CD14-positive monocyte (primary cell): ENCODE measurements at regions not wholly inside any gene's neighbourhood (a gene's known extent, or its start where the extent isn't known, plus 50 kb on each side); places are given as distances from the start of the nearest gene placed in this dataset.

Experiments
- DNase-seq, 3 donors: peaks; one replicate each; pipeline ENCODE4 v3.0.0-alpha.2; 2011 to 2022
- H2AFZ ChIP-seq: 2 replicates; pipeline ENCODE4 v1.6.0; 2012; ENCODE audit warnings: mild to moderate bottlenecking, low read depth, low read length, inconsistent platforms; ENCODE audit not compliant: insufficient read depth, poor library complexity, severe bottlenecking
- H3K27ac ChIP-seq, 2 donors: 1 replicate in 1 of 2; 2 replicates in 1 of 2; pipeline ENCODE4 v1.5.1; 2012 to 2013; ENCODE audit warnings: low read length in 2 of 2, control low read depth in 1 of 2, inconsistent platforms in 1 of 2, low read depth in 1 of 2, mild to moderate bottlenecking in 1 of 2
- H3K27me3 ChIP-seq, 2 donors: one replicate each; pipeline versions ENCODE4 v1.6.0 to v1.6.1; 2011 to 2013; ENCODE audit warnings: low read length in 2 of 2; ENCODE audit not compliant: control insufficient read depth in 2 of 2, insufficient read depth in 2 of 2
- H3K36me3 ChIP-seq, 2 donors: replicated peaks in 1 of 2; 1 replicate in 1 of 2; 2 replicates in 1 of 2; pipeline versions ENCODE4 v1.5.1 to v1.6.1; 2012 to 2013; ENCODE audit warnings: low read length in 2 of 2, control low read depth in 1 of 2, inconsistent platforms in 1 of 2, mild to moderate bottlenecking in 1 of 2; ENCODE audit not compliant: insufficient read depth in 2 of 2, control insufficient read depth in 1 of 2
- H3K4me1 ChIP-seq, 2 donors: 1 replicate in 1 of 2; 2 replicates in 1 of 2; pipeline versions ENCODE4 v1.5.1 to v1.6.1; 2012 to 2013; ENCODE audit warnings: low read length in 2 of 2, control low read depth in 1 of 2, inconsistent platforms in 1 of 2, mild to moderate bottlenecking in 1 of 2, moderate library complexity in 1 of 2; ENCODE audit not compliant: insufficient read depth in 2 of 2, control insufficient read depth in 1 of 2
- H3K4me2 ChIP-seq: replicated peaks from 2 replicates; pipeline ENCODE3; 2012; ENCODE audit warnings: low read length, moderate library complexity, mild to moderate bottlenecking; ENCODE audit not compliant: poor library complexity, severe bottlenecking; ENCODE audit errors: extremely low read depth
- H3K4me3 ChIP-seq, 3 experiments: fragments of 200-600 bp in 1 of 3; sonication (generic) in 1 of 3; replicated peaks in 1 of 3; 1 replicate in 2 of 3; 2 replicates in 1 of 3; pipeline ENCODE4 v1.5.1; 2011 to 2013; ENCODE audit warnings: low read length in 3 of 3, mild to moderate bottlenecking in 3 of 3, control low read depth in 2 of 3, low read depth in 2 of 3, inconsistent platforms in 1 of 3, moderate library complexity in 1 of 3
- H3K79me2 ChIP-seq: 2 replicates; pipeline ENCODE4 v1.6.0; 2012; ENCODE audit warnings: mild to moderate bottlenecking, control low read depth, inconsistent platforms, low read length, moderate library complexity; ENCODE audit not compliant: insufficient read depth
- H3K9ac ChIP-seq: 2 replicates; pipeline ENCODE4 v1.6.0; 2017; ENCODE audit warnings: low read length, mild to moderate bottlenecking; ENCODE audit not compliant: insufficient read depth, poor library complexity, severe bottlenecking
- H3K9me3 ChIP-seq, 2 donors: replicated peaks in 1 of 2; 1 replicate in 1 of 2; 2 replicates in 1 of 2; pipeline versions ENCODE4 v1.5.1 to v1.6.1; 2012 to 2013; ENCODE audit warnings: low read length in 2 of 2, control low read depth in 1 of 2; ENCODE audit not compliant: control insufficient read depth in 1 of 2, insufficient read depth in 1 of 2
- H4K20me1 ChIP-seq: 2 replicates; pipeline ENCODE4 v1.6.0; 2012; ENCODE audit warnings: mild to moderate bottlenecking, low read length, control low read depth, moderate library complexity; ENCODE audit not compliant: insufficient read depth
- H3K27ac Mint-ChIP-seq, 7 donors: one replicate each; pipeline ENCODE4 v1.8.0; 2020; ENCODE audit warnings: mild to moderate bottlenecking in 7 of 7, mixed read lengths in 7 of 7, moderate library complexity in 6 of 7, inconsistent platforms in 2 of 7
- H3K27me3 Mint-ChIP-seq, 3 donors: one replicate each; pipeline ENCODE4 v1.8.0; 2021 to 2022; ENCODE audit warnings: low read depth in 3 of 3, mild to moderate bottlenecking in 3 of 3, mixed read lengths in 3 of 3, moderate library complexity in 3 of 3, inconsistent platforms in 1 of 3
- H3K36me3 Mint-ChIP-seq, 2 donors: one replicate each; pipeline ENCODE4 v1.8.0; 2020; ENCODE audit warnings: mixed read lengths in 2 of 2, inconsistent platforms in 1 of 2, mild to moderate bottlenecking in 1 of 2
- H3K4me1 Mint-ChIP-seq: one replicate; pipeline ENCODE4 v1.8.0; 2020; ENCODE audit warnings: mild to moderate bottlenecking, mixed read lengths
- H3K4me3 Mint-ChIP-seq, 2 donors: one replicate each; pipeline ENCODE4 v1.8.0; 2020; ENCODE audit warnings: mild to moderate bottlenecking in 2 of 2, mixed read lengths in 2 of 2, moderate library complexity in 1 of 2
- H3K9me3 Mint-ChIP-seq, 7 donors: one replicate each; pipeline ENCODE4 v1.8.0; 2020 to 2022; ENCODE audit warnings: mixed read lengths in 7 of 7, mild to moderate bottlenecking in 6 of 7, moderate library complexity in 6 of 7, inconsistent platforms in 2 of 7
- WGBS: methylation state at CpG from one replicate; pipeline ENCODE4 v1.1.5; 2013; ENCODE audit warnings: missing lambda C conversion rate; ENCODE audit not compliant: insufficient coverage; 5-methylcytosine and 5-hydroxymethylcytosine counted together
- intact Hi-C, 2 donors: fragments of 100-400 bp; cut with micrococcal nuclease; formaldehyde crosslinking; loops; one replicate each; pipeline versions ENCODE4 v1.15.0 to v1.15.1; 2023
- TF ChIP-seq, protein P1 (sequence below): fragments of 200-600 bp; IDR thresholded peaks from one replicate; pipeline ENCODE4 v1.8.0; 2022; ENCODE audit warnings: antibody characterized with exemption, mild to moderate bottlenecking

- Histone ChIP-seq H3K27ac (no peak overlapping the region), H3K9me3 (no peaks in the 10 kb centered on the region), H3K4me1 (peaks cover 2 to 20% of the 10 kb centered on the region in 2 donors), H3K4me3 (no peak overlapping the region), H4K20me1 (no peaks in the 10 kb centered on the region), H3K9ac (no peak overlapping the region), H3K27me3 (peaks cover 37 to 48% of the 10 kb centered on the region in 2 donors), H3K79me2 (no peaks in the 10 kb centered on the region), H2AFZ (no peak overlapping the region), H3K4me2 (no peak overlapping the region), H3K36me3 (no peaks in the 10 kb centered on the region)
- whole genome bisulfite sequencing = 55% methylated on average over 10 of the region's 11 CpGs
- H3K9me3 Mint-ChIP-seq = peaks cover 4 to 20% (median 12%) of the 10 kb centered on the region in 7 donors
- H3K36me3 Mint-ChIP-seq = peaks cover 3% of the 10 kb centered on the region in 2 donors
- H3K27me3 Mint-ChIP-seq = peaks cover 51 to 60% (median 57%) of the 10 kb centered on the region in 3 donors
- TF ChIP-seq, protein P1, sequence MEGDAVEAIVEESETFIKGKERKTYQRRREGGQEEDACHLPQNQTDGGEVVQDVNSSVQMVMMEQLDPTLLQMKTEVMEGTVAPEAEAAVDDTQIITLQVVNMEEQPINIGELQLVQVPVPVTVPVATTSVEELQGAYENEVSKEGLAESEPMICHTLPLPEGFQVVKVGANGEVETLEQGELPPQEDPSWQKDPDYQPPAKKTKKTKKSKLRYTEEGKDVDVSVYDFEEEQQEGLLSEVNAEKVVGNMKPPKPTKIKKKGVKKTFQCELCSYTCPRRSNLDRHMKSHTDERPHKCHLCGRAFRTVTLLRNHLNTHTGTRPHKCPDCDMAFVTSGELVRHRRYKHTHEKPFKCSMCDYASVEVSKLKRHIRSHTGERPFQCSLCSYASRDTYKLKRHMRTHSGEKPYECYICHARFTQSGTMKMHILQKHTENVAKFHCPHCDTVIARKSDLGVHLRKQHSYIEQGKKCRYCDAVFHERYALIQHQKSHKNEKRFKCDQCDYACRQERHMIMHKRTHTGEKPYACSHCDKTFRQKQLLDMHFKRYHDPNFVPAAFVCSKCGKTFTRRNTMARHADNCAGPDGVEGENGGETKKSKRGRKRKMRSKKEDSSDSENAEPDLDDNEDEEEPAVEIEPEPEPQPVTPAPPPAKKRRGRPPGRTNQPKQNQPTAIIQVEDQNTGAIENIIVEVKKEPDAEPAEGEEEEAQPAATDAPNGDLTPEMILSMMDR = no peak
- DNase-seq = no peak
- intact Hi-C loops = no loop called here
- H3K27ac Mint-ChIP-seq = no peak overlapping the region
- peak overlapping the region in 1 of 2 donors; percentile 46 for H3K4me3 Mint-ChIP-seq
- peaks cover 15% of the 10 kb centered on the region for H3K4me1 Mint-ChIP-seq
Observed at GRCh38 chr14:103190741-103191140, 67.5 kb downstream of the TNFAIP2 start.

GRCh38 chr14:103191844-103192243 is 68.6 kb downstream of the TNFAIP2 start:
- Mint-ChIP-seq H3K36me3 (peaks cover 3% of the 10 kb centered on the region in 2 donors), H3K4me1 (peaks cover 15% of the 10 kb centered on the region), H3K9me3 (peaks cover 4 to 22% (median 12%) of the 10 kb centered on the region in 7 donors), H3K27ac (no peak overlapping the region), H3K4me3 (no peak overlapping the region), H3K27me3 (peaks cover 41 to 50% (median 46%) of the 10 kb centered on the region in 3 donors)
- Histone ChIP-seq H3K4me2 (no peak overlapping the region), H3K4me3 (no peak overlapping the region), H4K20me1 (no peaks in the 10 kb centered on the region), H3K79me2 (no peaks in the 10 kb centered on the region), H3K4me1 (peaks cover 2 to 20% of the 10 kb centered on the region in 2 donors), H3K9me3 (no peaks in the 10 kb centered on the region), H3K27me3 (peaks cover 30 to 39% of the 10 kb centered on the region in 2 donors), H3K36me3 (no peaks in the 10 kb centered on the region), H3K9ac (no peak overlapping the region), H3K27ac (no peak overlapping the region), H2AFZ (no peak overlapping the region)
- TF ChIP-seq, protein P1 = no peak
- no CpG with 5 or more reads among the region's 3 CpGs for WGBS
- intact Hi-C loops = no loop called here
- DNase-seq = no peak
